Activated CD8-positive, alpha-beta T cell treated with anti-CD3 and anti-CD28 coated beads for 36 hours (primary cell): ENCODE measurements at regions not wholly inside any gene's neighbourhood (a gene's known extent, or its start where the extent isn't known, plus 50 kb on each side); places are given as distances from the start of the nearest gene placed in this dataset.
"Not testable (repeated sequence)": the region's sequence is repeated elsewhere in the genome, so short reads cannot be mapped to it uniquely, and the experiment has no call there.

Experiments used
- ATAC-seq: fragments of 200-7000 bp; cut with Tn5 transposase; one replicate; pipeline ENCODE4 v1.10.0; 2021; ENCODE audit warnings: mild to moderate bottlenecking, moderate library complexity
- CTCF ChIA-PET: fragments of 350-600 bp; sonication (Branson Sonifier 250); formaldehyde crosslinking; loops from one replicate; lab custom pipeline; 2021; ENCODE audit warnings: antibody characterized with exemption; lab: Charles Lee
- POLR2A ChIA-PET: fragments of 350-600 bp; sonication (Branson Sonifier 250); formaldehyde crosslinking; loops from one replicate; lab custom pipeline; 2021; ENCODE audit warnings: antibody characterized with exemption; lab: Charles Lee
- DNase-seq: peaks from one replicate; pipeline ENCODE4 v3.0.0-alpha.2; 2020
- H3K27ac Mint-ChIP-seq: one replicate; pipeline ENCODE4 v1.8.0; 2021; ENCODE audit warnings: mild to moderate bottlenecking, mixed read lengths
- H3K27me3 Mint-ChIP-seq: one replicate; pipeline ENCODE4 v1.8.0; 2021; ENCODE audit warnings: mixed read lengths
- H3K36me3 Mint-ChIP-seq: one replicate; pipeline ENCODE4 v1.8.0; 2021; ENCODE audit warnings: low read depth, mixed read lengths
- H3K4me1 Mint-ChIP-seq: one replicate; pipeline ENCODE4 v1.8.0; 2021; ENCODE audit warnings: low read depth, mixed read lengths
- H3K4me3 Mint-ChIP-seq: one replicate; pipeline ENCODE4 v1.8.0; 2021; ENCODE audit warnings: mild to moderate bottlenecking, moderate library complexity, mixed read lengths
- H3K9me3 Mint-ChIP-seq: one replicate; pipeline ENCODE4 v1.8.0; 2021; ENCODE audit warnings: mixed read lengths
- CTCF ChIP-seq: fragments of 200-600 bp; IDR thresholded peaks from one replicate; pipeline ENCODE4 v1.8.0; 2022; ENCODE audit warnings: antibody characterized with exemption, mild to moderate bottlenecking
- intact Hi-C: fragments of 100-400 bp; cut with micrococcal nuclease; formaldehyde crosslinking; loops from one replicate; pipeline ENCODE4 v1.10.0; 2022

GRCh38 chr3:18179521-18179920, 245.6 kb downstream of the SATB1 start:
- Mint-ChIP-seq H3K27ac (no peak overlapping the region), H3K4me3 (no peak overlapping the region), H3K27me3 (no peaks in the 10 kb centered on the region), H3K36me3 (no peaks in the 10 kb centered on the region), H3K4me1 (no peaks in the 10 kb centered on the region), H3K9me3 (no peaks in the 10 kb centered on the region)
- CTCF ChIA-PET: no interaction called here
- no peak for ATAC-seq
- POLR2A ChIA-PET: no interaction called here
- intact Hi-C loops: no loop called here
- DNase-seq: no peak
- TF ChIP-seq CTCF: no peak

GRCh38 chr3:18177271-18177670, 247.9 kb downstream of the SATB1 start:
- Mint-ChIP-seq H3K27me3 (peaks cover under 1% of the 10 kb centered on the region), H3K4me1 (no peaks in the 10 kb centered on the region), H3K4me3 (no peak overlapping the region), H3K9me3 (no peaks in the 10 kb centered on the region), H3K27ac (no peak overlapping the region), H3K36me3 (no peaks in the 10 kb centered on the region)
- no peak for ATAC-seq
- no peak for DNase-seq
- CTCF ChIA-PET: no interaction called here
- no peak for TF ChIP-seq CTCF
- POLR2A ChIA-PET: no interaction called here
- intact Hi-C loops: no loop called here

- H3K27ac Mint-ChIP-seq, intact Hi-C loops, H3K36me3 Mint-ChIP-seq, POLR2A ChIA-PET, H3K27me3 Mint-ChIP-seq, DNase-seq, H3K4me3 Mint-ChIP-seq, H3K4me1 Mint-ChIP-seq, ATAC-seq, H3K9me3 Mint-ChIP-seq: not testable (repeated sequence)
- CTCF ChIA-PET: interaction anchor here (0.7 to 1.0 kb wide), 2 partner anchors 17 to 279 kb away, joined by 3 read pairs; no protein-coding TSS in a partner anchor
Measured at GRCh38 chr3:18173891-18174290, 251.2 kb downstream of the SATB1 start.

GRCh38 chr3:18159681-18160080, 265.5 kb downstream of the SATB1 start:
- no peak for ATAC-seq
- Mint-ChIP-seq H3K9me3 (no peaks in the 10 kb centered on the region), H3K36me3 (no peaks in the 10 kb centered on the region), H3K4me3 (no peak overlapping the region), H3K27ac (no peak overlapping the region), H3K27me3 (no peaks in the 10 kb centered on the region), H3K4me1 (no peaks in the 10 kb centered on the region)
- DNase-seq: no peak
- CTCF ChIA-PET: no interaction called here
- intact Hi-C loops: no loop called here
- no peak for TF ChIP-seq CTCF
- POLR2A ChIA-PET: no interaction called here

- DNase-seq (no peak), ATAC-seq (no peak)
- Mint-ChIP-seq H3K4me3 (no peak overlapping the region), H3K4me1 (no peaks in the 10 kb centered on the region), H3K27me3 (no peaks in the 10 kb centered on the region), H3K9me3 (no peaks in the 10 kb centered on the region), H3K36me3 (no peaks in the 10 kb centered on the region), H3K27ac (no peak overlapping the region)
- ChIA-PET CTCF (no interaction called here), POLR2A (no interaction called here)
- no peak for TF ChIP-seq CTCF
- intact Hi-C loops: no loop called here
Measured at GRCh38 chr3:18153571-18154173, 271.5 kb downstream of the SATB1 start.

- no peaks in the 10 kb centered on the region for H3K36me3 Mint-ChIP-seq
- no peak overlapping the region for H3K27ac Mint-ChIP-seq
- H3K9me3 Mint-ChIP-seq: no peaks in the 10 kb centered on the region
- POLR2A ChIA-PET: no interaction called here
- intact Hi-C loops: no loop called here
- CTCF ChIA-PET: no interaction called here
- H3K4me3 Mint-ChIP-seq: no peak overlapping the region
- DNase-seq: no peak
- no peak for TF ChIP-seq CTCF
- no peaks in the 10 kb centered on the region for H3K4me1 Mint-ChIP-seq
- no peaks in the 10 kb centered on the region for H3K27me3 Mint-ChIP-seq
- no peak for ATAC-seq
Measured at GRCh38 chr3:18151199-18151598, 273.9 kb downstream of the SATB1 start.
